Hematopoietic multipotent progenitor cell (in vitro differentiated cells): ENCODE measurements at regions not wholly inside any gene's neighbourhood (a gene's known extent, or its start where the extent isn't known, plus 50 kb on each side); places are given as distances from the start of the nearest gene placed in this dataset.
"Not testable (repeated sequence)": the region's sequence is repeated elsewhere in the genome, so short reads cannot be mapped to it uniquely, and the experiment has no call there.

Source experiments
- DNase-seq, 3 donors: peaks; one replicate each; pipeline ENCODE4 v3.0.0-alpha.2; 2011 to 2015; ENCODE audit warnings: low read depth in 2 of 3, low spot score in 2 of 3

- no peak for DNase-seq
Measured at GRCh38 chr16:35562471-35562870, 2103.1 kb downstream of the TP53TG3F start.

GRCh38 chr16:35562919-35563318 lies 2103.5 kb downstream of the TP53TG3F start:
- no peak for DNase-seq

- no peak for DNase-seq
Measured at GRCh38 chr16:35564148-35564547, 2104.7 kb downstream of the TP53TG3F start.

- no peak for DNase-seq
Measured at GRCh38 chr16:35564889-35565288, 2105.5 kb downstream of the TP53TG3F start.

- DNase-seq, result no peak
Measured at GRCh38 chr16:35565626-35566025, 2106.2 kb downstream of the TP53TG3F start.

- DNase-seq, result no peak
Measured at GRCh38 chr16:35569413-35569812, 2110.0 kb downstream of the TP53TG3F start.

GRCh38 chr16:35570946-35571345 lies 2111.5 kb downstream of the TP53TG3F start:
- no peak for DNase-seq

GRCh38 chr16:35572186-35572585 lies 2112.8 kb downstream of the TP53TG3F start:
- no peak for DNase-seq

- DNase-seq, result no peak
Measured at GRCh38 chr16:35573407-35573806, 2114.0 kb downstream of the TP53TG3F start.

- no peak for DNase-seq
Measured at GRCh38 chr16:35574011-35574410, 2114.6 kb downstream of the TP53TG3F start.

GRCh38 chr16:35574454-35575431 lies 2115.3 kb downstream of the TP53TG3F start:
- no peak for DNase-seq

- no peak for DNase-seq
Measured at GRCh38 chr16:35575432-35575821, 2116.0 kb downstream of the TP53TG3F start.

- DNase-seq, result no peak
Measured at GRCh38 chr16:35585411-35585810, 2126.0 kb downstream of the TP53TG3F start.

GRCh38 chr16:35590913-35591312 lies 2131.5 kb downstream of the TP53TG3F start:
- DNase-seq, result not testable (repeated sequence)

GRCh38 chr16:35596467-35596866 lies 2137.1 kb downstream of the TP53TG3F start:
- no peak for DNase-seq

GRCh38 chr16:35598696-35599332 lies 2139.4 kb downstream of the TP53TG3F start:
- DNase-seq, result no peak

- DNase-seq, result no peak
Measured at GRCh38 chr16:35599429-35600160, 2140.2 kb downstream of the TP53TG3F start.

- not testable (repeated sequence) for DNase-seq
Measured at GRCh38 chr16:35600161-35600555, 2140.7 kb downstream of the TP53TG3F start.

GRCh38 chr16:35602116-35602515 lies 2142.7 kb downstream of the TP53TG3F start:
- no peak for DNase-seq

GRCh38 chr16:35603371-35603770 lies 2144.0 kb downstream of the TP53TG3F start:
- DNase-seq, result not testable (repeated sequence)

- DNase-seq, result no peak
Measured at GRCh38 chr16:35605921-35606320, 2146.5 kb downstream of the TP53TG3F start.
